Activated CD4-positive, alpha-beta memory T cell treated with anti-CD3 and anti-CD28 coated beads for 36 hours (primary cell): ENCODE measurements at regions not wholly inside any gene's neighbourhood (a gene's known extent, or its start where the extent isn't known, plus 50 kb on each side); places are given as distances from the start of the nearest gene placed in this dataset.

Source experiments
- CTCF ChIA-PET: fragments of 350-600 bp; sonication (Branson Sonifier 250); formaldehyde crosslinking; loops from one replicate; lab custom pipeline; 2021; ENCODE audit warnings: antibody characterized with exemption, inconsistent platforms; lab: Charles Lee
- POLR2A ChIA-PET: fragments of 350-600 bp; sonication (Branson Sonifier 250); formaldehyde crosslinking; loops from one replicate; lab custom pipeline; 2021; ENCODE audit warnings: antibody characterized with exemption; lab: Charles Lee
- DNase-seq: peaks from one replicate; pipeline ENCODE4 v3.0.0-alpha.2; 2020
- H3K27ac Mint-ChIP-seq: one replicate; pipeline ENCODE4 v1.8.0; 2021; ENCODE audit warnings: mixed read lengths
- H3K27me3 Mint-ChIP-seq: one replicate; pipeline ENCODE4 v1.8.0; 2021; ENCODE audit warnings: mixed read lengths
- H3K36me3 Mint-ChIP-seq: one replicate; pipeline ENCODE4 v1.8.0; 2021; ENCODE audit warnings: mixed read lengths
- H3K4me1 Mint-ChIP-seq: one replicate; pipeline ENCODE4 v1.8.0; 2021; ENCODE audit warnings: low read depth, mixed read lengths
- H3K4me3 Mint-ChIP-seq: one replicate; pipeline ENCODE4 v1.8.0; 2021; ENCODE audit warnings: mild to moderate bottlenecking, mixed read lengths
- H3K9me3 Mint-ChIP-seq: one replicate; pipeline ENCODE4 v1.8.0; 2021; ENCODE audit warnings: mixed read lengths
- intact Hi-C: fragments of 100-400 bp; cut with micrococcal nuclease; formaldehyde crosslinking; loops from one replicate; pipeline ENCODE4 v1.15.1; 2023

GRCh38 chrX:11056322-11057176 lies 54.6 kb upstream of the HCCS start:
- no peaks in the 10 kb centered on the region for H3K4me1 Mint-ChIP-seq
- ChIA-PET POLR2A (no interaction called here), CTCF (no interaction called here)
- H3K36me3 Mint-ChIP-seq: no peaks in the 10 kb centered on the region
- no peaks in the 10 kb centered on the region for H3K9me3 Mint-ChIP-seq
- DNase-seq: no peak
- H3K27me3 Mint-ChIP-seq: no peaks in the 10 kb centered on the region
- intact Hi-C loops: no loop called here
- no peak overlapping the region for H3K4me3 Mint-ChIP-seq
- no peak overlapping the region for H3K27ac Mint-ChIP-seq

- no peaks in the 10 kb centered on the region for H3K36me3 Mint-ChIP-seq
- CTCF ChIA-PET: no interaction called here
- no peak overlapping the region for H3K4me3 Mint-ChIP-seq
- no peak overlapping the region for H3K27ac Mint-ChIP-seq
- no peaks in the 10 kb centered on the region for H3K9me3 Mint-ChIP-seq
- intact Hi-C loops: no loop called here
- H3K27me3 Mint-ChIP-seq: no peaks in the 10 kb centered on the region
- no peaks in the 10 kb centered on the region for H3K4me1 Mint-ChIP-seq
- DNase-seq: no peak
- POLR2A ChIA-PET: no interaction called here
Measured at GRCh38 chrX:11059933-11060332, 51.2 kb upstream of the HCCS start.
